22Rv1 (cell line): ENCODE measurements at regions not wholly inside any gene's neighbourhood (a gene's known extent, or its start where the extent isn't known, plus 50 kb on each side); places are given as distances from the start of the nearest gene placed in this dataset.

Experiments
- H3K27ac ChIP-seq: fragments of 450-650 bp; 2 replicates; pipeline ENCODE4 v1.5.1; 2017
- ZFX ChIP-seq: fragments of 450-650 bp; IDR thresholded peaks from 2 replicates; pipeline ENCODE4 v1.6.1; 2017; ENCODE audit warnings: antibody characterized with exemption, borderline replicate concordance
- TF ChIP-seq, protein P1 (sequence below): fragments of 450-650 bp; IDR thresholded peaks from 2 replicates; pipeline ENCODE4 v1.5.1; 2017; ENCODE audit warnings: mild to moderate bottlenecking

- H3K27ac ChIP-seq: no peak overlapping the region
- TF ChIP-seq, protein P1, sequence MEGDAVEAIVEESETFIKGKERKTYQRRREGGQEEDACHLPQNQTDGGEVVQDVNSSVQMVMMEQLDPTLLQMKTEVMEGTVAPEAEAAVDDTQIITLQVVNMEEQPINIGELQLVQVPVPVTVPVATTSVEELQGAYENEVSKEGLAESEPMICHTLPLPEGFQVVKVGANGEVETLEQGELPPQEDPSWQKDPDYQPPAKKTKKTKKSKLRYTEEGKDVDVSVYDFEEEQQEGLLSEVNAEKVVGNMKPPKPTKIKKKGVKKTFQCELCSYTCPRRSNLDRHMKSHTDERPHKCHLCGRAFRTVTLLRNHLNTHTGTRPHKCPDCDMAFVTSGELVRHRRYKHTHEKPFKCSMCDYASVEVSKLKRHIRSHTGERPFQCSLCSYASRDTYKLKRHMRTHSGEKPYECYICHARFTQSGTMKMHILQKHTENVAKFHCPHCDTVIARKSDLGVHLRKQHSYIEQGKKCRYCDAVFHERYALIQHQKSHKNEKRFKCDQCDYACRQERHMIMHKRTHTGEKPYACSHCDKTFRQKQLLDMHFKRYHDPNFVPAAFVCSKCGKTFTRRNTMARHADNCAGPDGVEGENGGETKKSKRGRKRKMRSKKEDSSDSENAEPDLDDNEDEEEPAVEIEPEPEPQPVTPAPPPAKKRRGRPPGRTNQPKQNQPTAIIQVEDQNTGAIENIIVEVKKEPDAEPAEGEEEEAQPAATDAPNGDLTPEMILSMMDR: no peak
- TF ChIP-seq ZFX: no peak
These were observed 106.4 kb upstream of the UBL3 start for GRCh38 chr13:29956853-29957252.

- H3K27ac ChIP-seq: no peak overlapping the region
- no peak for TF ChIP-seq ZFX
- TF ChIP-seq, protein P1: no peak
These were observed 104.8 kb upstream of the UBL3 start for GRCh38 chr13:29955137-29955650.

GRCh38 chr13:29954082-29955028 is 103.9 kb upstream of the UBL3 start:
- no peak overlapping the region for H3K27ac ChIP-seq
- TF ChIP-seq ZFX: no peak
- TF ChIP-seq, protein P1: no peak

GRCh38 chr13:29953542-29953941 is 103.1 kb upstream of the UBL3 start:
- H3K27ac ChIP-seq: no peak overlapping the region
- TF ChIP-seq, protein P1: no peak
- TF ChIP-seq ZFX: no peak

DNA sequence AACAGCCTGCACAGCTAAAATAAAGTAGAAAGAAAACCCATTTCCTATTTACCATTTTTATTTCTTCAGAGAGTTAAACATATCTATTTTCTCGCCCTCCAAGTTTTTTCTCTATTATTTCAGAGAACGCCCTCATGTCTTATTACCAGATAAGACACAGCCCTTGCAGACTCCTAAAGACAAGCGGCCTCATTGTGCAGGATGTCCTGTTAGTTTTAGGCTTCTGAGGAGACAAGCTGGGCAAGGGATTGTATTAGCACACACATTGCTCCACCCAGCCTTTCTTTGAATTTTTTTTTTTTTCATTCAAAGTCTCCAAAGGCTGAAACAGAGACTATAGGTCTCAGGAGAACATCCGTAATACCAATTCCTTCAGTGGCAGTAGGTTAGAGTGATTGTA is 101.8 kb upstream of the UBL3 start:
- no peak overlapping the region for H3K27ac ChIP-seq
- TF ChIP-seq, protein P1: no peak
- TF ChIP-seq ZFX: no peak

- no peak overlapping the region for H3K27ac ChIP-seq
- no peak for TF ChIP-seq ZFX
- TF ChIP-seq, protein P1: no peak
These were observed 98.4 kb upstream of the UBL3 start for GRCh38 chr13:29948791-29949190.

GRCh38 chr13:29948244-29948643 is 97.8 kb upstream of the UBL3 start:
- TF ChIP-seq, protein P1: no peak
- TF ChIP-seq ZFX: no peak
- H3K27ac ChIP-seq: no peak overlapping the region
